ENCODE measurements at regions not wholly inside any gene's neighbourhood (a gene's known extent, or its start where the extent isn't known, plus 50 kb on each side); places are given as distances from the start of the nearest gene placed in this dataset.

DNA sequence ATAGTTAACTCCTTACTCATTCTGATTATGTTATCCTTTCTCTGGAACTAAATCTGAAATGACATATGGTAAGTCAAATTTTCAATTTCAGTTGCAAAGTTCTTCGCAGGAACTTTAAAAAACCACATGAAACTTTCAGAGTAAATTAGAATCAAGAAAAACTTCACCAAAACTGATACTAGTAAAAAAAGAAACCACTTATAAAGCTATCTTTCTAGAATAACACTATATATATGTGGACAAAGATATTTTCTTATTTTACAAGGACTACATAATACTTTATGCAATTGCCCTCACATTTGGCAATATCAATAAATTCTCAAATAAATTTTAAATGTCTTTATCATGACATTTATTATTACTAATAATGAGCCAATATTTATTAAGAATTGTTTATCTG lies 1847.1 kb upstream of the NUDT12 start:
- H3K9ac ChIP-seq (ENCODE audit: insufficient read depth in 1 of 2, low read length in 2 of 2): no peak overlapping the region
- H3K27me3 ChIP-seq (ENCODE audit: control insufficient read depth in 3 of 3, insufficient read depth in 3 of 3, low read length in 2 of 3): no peaks in the 10 kb centered on the region
- TF ChIP-seq, protein P1, sequence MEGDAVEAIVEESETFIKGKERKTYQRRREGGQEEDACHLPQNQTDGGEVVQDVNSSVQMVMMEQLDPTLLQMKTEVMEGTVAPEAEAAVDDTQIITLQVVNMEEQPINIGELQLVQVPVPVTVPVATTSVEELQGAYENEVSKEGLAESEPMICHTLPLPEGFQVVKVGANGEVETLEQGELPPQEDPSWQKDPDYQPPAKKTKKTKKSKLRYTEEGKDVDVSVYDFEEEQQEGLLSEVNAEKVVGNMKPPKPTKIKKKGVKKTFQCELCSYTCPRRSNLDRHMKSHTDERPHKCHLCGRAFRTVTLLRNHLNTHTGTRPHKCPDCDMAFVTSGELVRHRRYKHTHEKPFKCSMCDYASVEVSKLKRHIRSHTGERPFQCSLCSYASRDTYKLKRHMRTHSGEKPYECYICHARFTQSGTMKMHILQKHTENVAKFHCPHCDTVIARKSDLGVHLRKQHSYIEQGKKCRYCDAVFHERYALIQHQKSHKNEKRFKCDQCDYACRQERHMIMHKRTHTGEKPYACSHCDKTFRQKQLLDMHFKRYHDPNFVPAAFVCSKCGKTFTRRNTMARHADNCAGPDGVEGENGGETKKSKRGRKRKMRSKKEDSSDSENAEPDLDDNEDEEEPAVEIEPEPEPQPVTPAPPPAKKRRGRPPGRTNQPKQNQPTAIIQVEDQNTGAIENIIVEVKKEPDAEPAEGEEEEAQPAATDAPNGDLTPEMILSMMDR (IDR thresholded peaks at IDR 0.05; ENCODE audit: control extremely low read depth, extremely low read depth): no peak
- H3K9me3 ChIP-seq (ENCODE audit: control insufficient read depth in 4 of 4, insufficient read depth in 3 of 4, low read length in 3 of 4): no peaks in the 10 kb centered on the region
- 84% methylated on average over 1 of the region's 1 CpG for WGBS, 2 donors
- ATAC-seq (ENCODE audit: insufficient read depth, low FRiP score) (no peak), DNase-seq (no peak)
- H3K4me1 ChIP-seq (ENCODE audit: control insufficient read depth in 5 of 5, insufficient read depth in 5 of 5, low read length in 5 of 5): no peaks in the 10 kb centered on the region
- no peaks in the 10 kb centered on the region for H3K36me3 ChIP-seq (ENCODE audit: control insufficient read depth in 4 of 4, insufficient read depth in 4 of 4, low read length in 4 of 4)
- H3K27ac ChIP-seq (ENCODE audit: low read depth in 1 of 2, low read length in 1 of 2): no peak overlapping the region
- no peak overlapping the region for H3K4me3 ChIP-seq

DNA sequence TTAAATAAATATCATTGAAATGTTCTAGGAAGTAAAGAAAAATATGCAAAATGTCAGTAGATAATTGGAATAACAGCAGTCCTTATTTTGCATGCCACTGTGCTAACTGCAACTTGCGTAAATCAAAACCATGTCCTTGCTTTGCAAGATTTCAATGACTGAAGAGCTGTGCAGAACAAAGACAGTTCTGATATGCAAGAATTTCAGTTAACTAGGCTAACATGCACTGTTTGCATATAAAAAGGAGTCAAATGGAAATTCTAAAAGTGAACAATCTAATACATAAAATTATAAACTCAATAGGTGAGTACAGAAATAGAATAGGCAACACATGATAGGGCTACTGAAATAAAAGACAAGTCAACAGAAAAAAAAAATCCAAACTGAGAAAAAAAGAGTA lies 1844.6 kb upstream of the NUDT12 start:
- H3K27me3 ChIP-seq (ENCODE audit: control insufficient read depth in 3 of 3, insufficient read depth in 3 of 3, low read length in 2 of 3): no peaks in the 10 kb centered on the region
- TF ChIP-seq, protein P1 (IDR thresholded peaks at IDR 0.05; ENCODE audit: control extremely low read depth, extremely low read depth): no peak
- WGBS, 2 donors: 89 to 93% methylated on average over 1 of the region's 1 CpG
- H3K9ac ChIP-seq (ENCODE audit: insufficient read depth in 1 of 2, low read length in 2 of 2): no peak overlapping the region
- H3K36me3 ChIP-seq (ENCODE audit: control insufficient read depth in 4 of 4, insufficient read depth in 4 of 4, low read length in 4 of 4): no peaks in the 10 kb centered on the region
- DNase-seq (no peak), ATAC-seq (ENCODE audit: insufficient read depth, low FRiP score) (no peak)
- H3K27ac ChIP-seq (ENCODE audit: low read depth in 1 of 2, low read length in 1 of 2): no peak overlapping the region
- H3K4me3 ChIP-seq: no peak overlapping the region
- H3K9me3 ChIP-seq (ENCODE audit: control insufficient read depth in 4 of 4, insufficient read depth in 3 of 4, low read length in 3 of 4): no peaks in the 10 kb centered on the region
- no peaks in the 10 kb centered on the region for H3K4me1 ChIP-seq (ENCODE audit: control insufficient read depth in 5 of 5, insufficient read depth in 5 of 5, low read length in 5 of 5)

DNA sequence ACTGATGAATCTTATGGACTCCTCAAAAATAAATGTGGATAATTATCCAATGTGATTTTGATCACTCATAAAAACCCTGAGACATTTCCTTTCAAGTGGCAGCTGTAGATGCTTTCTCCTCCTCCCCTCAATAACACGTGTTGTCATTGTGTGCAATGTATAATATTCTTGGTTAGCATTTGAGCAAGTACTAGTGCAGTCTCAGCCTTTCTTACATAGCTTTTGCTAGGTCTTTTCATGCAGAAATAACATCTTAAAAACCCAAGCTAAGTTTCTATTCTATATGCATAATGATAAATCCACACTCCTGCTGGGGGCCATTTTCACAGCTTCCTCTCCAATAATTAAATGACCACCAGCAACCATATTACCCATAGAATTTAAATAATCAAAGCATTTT lies 1835.2 kb upstream of the NUDT12 start:
- TF ChIP-seq, protein P1 (IDR thresholded peaks at IDR 0.05; ENCODE audit: control extremely low read depth, extremely low read depth): no peak
- no peaks in the 10 kb centered on the region for H3K9me3 ChIP-seq (ENCODE audit: control insufficient read depth in 4 of 4, insufficient read depth in 3 of 4, low read length in 3 of 4)
- 76 to 80% methylated on average over 1 of the region's 1 CpG for WGBS, 2 donors
- no peaks in the 10 kb centered on the region for H3K36me3 ChIP-seq (ENCODE audit: control insufficient read depth in 4 of 4, insufficient read depth in 4 of 4, low read length in 4 of 4)
- no peak overlapping the region for H3K9ac ChIP-seq (ENCODE audit: insufficient read depth in 1 of 2, low read length in 2 of 2)
- H3K27me3 ChIP-seq (ENCODE audit: control insufficient read depth in 3 of 3, insufficient read depth in 3 of 3, low read length in 2 of 3): no peaks in the 10 kb centered on the region
- DNase-seq (no peak), ATAC-seq (ENCODE audit: insufficient read depth, low FRiP score) (no peak)
- H3K4me1 ChIP-seq (ENCODE audit: control insufficient read depth in 5 of 5, insufficient read depth in 5 of 5, low read length in 5 of 5): no peaks in the 10 kb centered on the region
- no peak overlapping the region for H3K27ac ChIP-seq (ENCODE audit: low read depth in 1 of 2, low read length in 1 of 2)
- H3K4me3 ChIP-seq: no peak overlapping the region

DNA sequence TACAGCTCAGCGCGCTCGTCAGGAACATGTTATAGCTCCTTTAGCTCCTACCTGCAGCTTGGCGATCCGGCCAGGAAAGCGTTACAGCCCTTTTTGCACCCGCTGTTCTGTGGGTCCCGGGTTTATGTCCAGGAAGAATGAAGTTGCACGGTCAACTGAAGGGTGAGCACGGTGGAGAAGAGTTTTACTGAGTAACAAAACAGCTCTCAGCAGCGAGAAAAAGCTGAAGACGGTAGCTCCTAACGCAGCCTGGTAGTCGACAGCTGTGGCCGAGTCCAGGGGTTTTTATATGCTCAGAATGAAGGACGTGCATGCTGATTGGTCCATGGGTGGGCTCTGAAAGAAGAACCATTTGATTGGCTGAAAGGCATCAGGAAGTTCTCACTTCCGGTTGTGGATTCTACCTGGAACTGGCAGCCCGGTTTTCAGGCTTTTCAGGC lies 1830.1 kb upstream of the NUDT12 start:
- H3K36me3 ChIP-seq (ENCODE audit: control insufficient read depth in 4 of 4, insufficient read depth in 4 of 4, low read length in 4 of 4): no peaks in the 10 kb centered on the region
- H3K4me1 ChIP-seq (ENCODE audit: control insufficient read depth in 5 of 5, insufficient read depth in 5 of 5, low read length in 5 of 5): no peaks in the 10 kb centered on the region
- WGBS, 2 donors: 93 to 94% methylated on average over 18 of the region's 18 CpGs
- ATAC-seq (ENCODE audit: insufficient read depth, low FRiP score) (no peak), DNase-seq (no peak)
- H3K27ac ChIP-seq (ENCODE audit: low read depth in 1 of 2, low read length in 1 of 2): no peak overlapping the region
- no peaks in the 10 kb centered on the region for H3K9me3 ChIP-seq (ENCODE audit: control insufficient read depth in 4 of 4, insufficient read depth in 3 of 4, low read length in 3 of 4)
- TF ChIP-seq, protein P1 (IDR thresholded peaks at IDR 0.05; ENCODE audit: control extremely low read depth, extremely low read depth): no peak
- no peak overlapping the region for H3K9ac ChIP-seq (ENCODE audit: insufficient read depth in 1 of 2, low read length in 2 of 2)
- H3K4me3 ChIP-seq: no peak overlapping the region
- H3K27me3 ChIP-seq (ENCODE audit: control insufficient read depth in 3 of 3, insufficient read depth in 3 of 3, low read length in 2 of 3): no peaks in the 10 kb centered on the region
